ENCODE measurements at regions not wholly inside any gene's neighbourhood (a gene's known extent, or its start where the extent isn't known, plus 50 kb on each side); places are given as distances from the start of the nearest gene placed in this dataset.

DNA sequence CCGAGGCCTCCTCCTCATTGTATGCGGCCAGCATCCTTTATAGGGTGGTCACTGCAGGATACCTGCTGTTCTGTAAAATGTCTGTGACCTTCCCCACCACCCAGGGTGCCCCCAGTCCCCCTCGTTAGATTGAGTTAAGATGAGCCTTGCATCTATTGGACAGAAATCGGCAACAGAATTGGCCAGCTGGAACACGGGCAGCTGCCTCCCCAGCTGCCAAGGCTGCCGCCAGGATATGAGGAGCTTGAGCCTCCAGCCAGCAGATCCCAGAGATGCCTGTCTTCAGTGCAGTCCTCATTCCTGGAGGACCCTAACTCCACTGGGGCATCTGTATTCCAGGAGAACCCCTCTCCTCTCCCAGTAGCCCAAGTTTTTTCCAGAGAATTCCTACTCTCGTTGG is 463.0 kb downstream of the TSHZ3 start:
- no peak for ATAC-seq
- H3K36me3 ChIP-seq (ENCODE audit: low read depth): no peaks in the 10 kb centered on the region
- no peak overlapping the region for H3K4me3 ChIP-seq
- intact Hi-C loops (cut with DNase I, micrococcal nuclease): no loop called here
- H3K4me1 ChIP-seq (ENCODE audit: low read depth): no peaks in the 10 kb centered on the region
- no peak for DNase-seq
- TF ChIP-seq, protein P1, sequence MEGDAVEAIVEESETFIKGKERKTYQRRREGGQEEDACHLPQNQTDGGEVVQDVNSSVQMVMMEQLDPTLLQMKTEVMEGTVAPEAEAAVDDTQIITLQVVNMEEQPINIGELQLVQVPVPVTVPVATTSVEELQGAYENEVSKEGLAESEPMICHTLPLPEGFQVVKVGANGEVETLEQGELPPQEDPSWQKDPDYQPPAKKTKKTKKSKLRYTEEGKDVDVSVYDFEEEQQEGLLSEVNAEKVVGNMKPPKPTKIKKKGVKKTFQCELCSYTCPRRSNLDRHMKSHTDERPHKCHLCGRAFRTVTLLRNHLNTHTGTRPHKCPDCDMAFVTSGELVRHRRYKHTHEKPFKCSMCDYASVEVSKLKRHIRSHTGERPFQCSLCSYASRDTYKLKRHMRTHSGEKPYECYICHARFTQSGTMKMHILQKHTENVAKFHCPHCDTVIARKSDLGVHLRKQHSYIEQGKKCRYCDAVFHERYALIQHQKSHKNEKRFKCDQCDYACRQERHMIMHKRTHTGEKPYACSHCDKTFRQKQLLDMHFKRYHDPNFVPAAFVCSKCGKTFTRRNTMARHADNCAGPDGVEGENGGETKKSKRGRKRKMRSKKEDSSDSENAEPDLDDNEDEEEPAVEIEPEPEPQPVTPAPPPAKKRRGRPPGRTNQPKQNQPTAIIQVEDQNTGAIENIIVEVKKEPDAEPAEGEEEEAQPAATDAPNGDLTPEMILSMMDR (IDR thresholded peaks at IDR 0.05): no peak
- H3K9me3 ChIP-seq: no peaks in the 10 kb centered on the region

DNA sequence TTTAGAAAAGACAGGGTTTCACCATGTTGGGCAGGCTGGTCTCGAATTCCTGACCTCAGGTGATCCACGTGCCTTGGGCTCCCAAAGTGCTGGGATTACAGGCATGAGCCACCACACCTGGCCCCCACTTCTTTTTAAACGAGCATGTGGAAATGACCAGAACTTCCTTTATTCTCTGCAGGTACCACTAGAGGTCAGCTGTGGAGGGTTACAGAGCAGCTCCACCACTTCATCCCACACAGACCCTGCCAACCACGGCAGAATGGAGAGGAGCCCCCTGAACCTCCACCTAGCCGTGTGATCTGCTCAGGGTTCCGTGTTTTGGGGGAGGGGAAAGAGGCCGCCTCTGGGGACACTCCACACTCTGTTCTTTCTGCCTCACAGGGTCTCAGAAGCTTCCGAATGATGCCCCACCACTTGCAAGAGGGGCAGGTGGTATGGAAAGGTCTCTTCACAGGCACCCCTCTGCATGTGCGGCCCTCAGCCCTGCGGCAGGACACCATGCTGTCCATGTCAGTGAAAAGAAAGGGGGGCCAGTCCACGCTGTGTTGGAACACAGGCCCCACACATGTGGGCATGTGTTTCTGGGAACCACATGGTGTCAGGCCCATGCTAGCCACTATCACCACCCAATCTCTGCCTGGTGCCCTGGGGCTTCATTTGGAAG is 465.0 kb downstream of the TSHZ3 start:
- no peak for ATAC-seq
- no peak overlapping the region for H3K4me3 ChIP-seq
- intact Hi-C loops (cut with DNase I, micrococcal nuclease): no loop called here
- no peak for DNase-seq
- no peaks in the 10 kb centered on the region for H3K36me3 ChIP-seq (ENCODE audit: low read depth)
- H3K9me3 ChIP-seq: no peaks in the 10 kb centered on the region
- TF ChIP-seq, protein P1 (IDR thresholded peaks at IDR 0.05): no peak
- no peaks in the 10 kb centered on the region for H3K4me1 ChIP-seq (ENCODE audit: low read depth)

DNA sequence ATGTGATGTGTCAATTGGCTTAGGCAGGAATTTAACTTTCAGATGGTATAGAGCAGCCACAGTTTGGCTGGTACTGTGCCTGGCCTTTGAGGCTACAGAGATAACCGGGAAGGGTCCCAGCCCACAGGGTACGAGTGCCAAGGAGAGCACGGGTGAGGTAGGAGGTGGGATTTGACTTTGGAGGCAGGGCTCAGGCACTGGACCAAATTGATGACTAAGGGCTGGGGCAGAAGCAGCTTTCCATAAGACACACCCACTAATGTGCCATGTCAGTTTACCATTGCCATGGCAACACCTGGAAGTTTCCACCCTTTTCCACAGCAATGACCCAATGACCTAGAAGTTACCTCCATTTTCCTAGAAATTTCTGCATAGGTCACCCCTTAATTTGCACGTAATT is 466.2 kb downstream of the TSHZ3 start:
- no peaks in the 10 kb centered on the region for H3K36me3 ChIP-seq (ENCODE audit: low read depth)

DNA sequence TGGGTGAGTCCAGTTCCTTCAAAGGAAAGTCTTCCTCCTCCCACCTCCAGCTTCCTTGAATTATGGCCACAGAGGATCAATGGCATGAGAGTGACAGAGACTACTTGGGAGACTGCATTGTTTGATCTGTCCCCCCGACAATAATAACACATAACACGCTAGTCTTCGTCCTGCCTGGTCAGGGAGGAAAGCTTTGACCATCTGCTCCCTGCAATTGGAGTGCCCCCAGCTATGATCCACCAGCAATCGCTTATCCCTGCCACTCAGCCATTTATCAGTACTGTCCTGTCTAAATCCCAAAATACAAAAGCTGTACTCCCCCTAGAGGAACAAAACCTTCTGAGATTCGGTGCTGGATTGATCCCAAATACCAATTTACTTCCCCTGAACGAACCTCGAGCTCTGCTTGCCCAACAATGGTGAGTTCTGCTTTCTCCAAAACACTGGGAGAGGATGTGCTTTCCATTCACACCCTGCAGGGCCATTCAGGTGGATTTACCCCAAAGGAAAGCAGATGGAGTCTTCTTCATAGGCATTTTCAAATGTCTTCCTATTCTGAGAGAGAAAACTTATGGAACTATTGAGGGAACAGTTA is 466.7 kb downstream of the TSHZ3 start:
- no peaks in the 10 kb centered on the region for H3K36me3 ChIP-seq (ENCODE audit: low read depth)
- ATAC-seq (no peak), DNase-seq (no peak)
- H3K9me3 ChIP-seq: no peaks in the 10 kb centered on the region
- H3K4me1 ChIP-seq (ENCODE audit: low read depth): no peaks in the 10 kb centered on the region
- no peak overlapping the region for H3K4me3 ChIP-seq
- TF ChIP-seq, protein P1 (IDR thresholded peaks at IDR 0.05): no peak
- intact Hi-C loops (cut with DNase I, micrococcal nuclease): no loop called here

More for the DNA sequence above, 466.2 kb downstream of the TSHZ3 start:
- H3K9me3 ChIP-seq: no peaks in the 10 kb centered on the region
- no peak overlapping the region for H3K4me3 ChIP-seq
- intact Hi-C loops (cut with DNase I, micrococcal nuclease): no loop called here
- no peak for DNase-seq
- TF ChIP-seq, protein P1 (IDR thresholded peaks at IDR 0.05): no peak
- H3K4me1 ChIP-seq (ENCODE audit: low read depth): no peaks in the 10 kb centered on the region
- ATAC-seq: no peak

DNA sequence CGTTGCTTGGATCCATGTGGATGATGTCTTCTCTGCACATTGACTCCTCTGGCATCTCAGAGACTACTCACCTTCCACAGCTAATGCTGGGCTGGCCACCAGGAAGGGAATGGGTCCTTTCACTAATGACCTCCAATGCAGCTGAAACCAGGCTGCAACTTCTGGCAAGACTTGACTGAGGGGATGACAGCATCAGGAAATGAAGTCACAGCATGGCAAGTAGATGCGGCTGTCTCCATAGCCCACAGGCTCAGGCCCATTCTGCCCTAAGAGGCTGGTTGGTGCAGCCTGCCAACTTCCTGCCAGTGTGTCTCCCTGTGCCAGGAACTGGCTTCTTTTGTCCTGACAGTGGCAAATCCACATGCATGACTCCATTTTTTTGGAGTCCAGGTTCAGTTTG is 467.3 kb downstream of the TSHZ3 start:
- ATAC-seq (no peak), DNase-seq (no peak)
- no peaks in the 10 kb centered on the region for H3K9me3 ChIP-seq
- no peaks in the 10 kb centered on the region for H3K4me1 ChIP-seq (ENCODE audit: low read depth)
- H3K36me3 ChIP-seq (ENCODE audit: low read depth): no peaks in the 10 kb centered on the region
- TF ChIP-seq, protein P1 (IDR thresholded peaks at IDR 0.05): no peak
- no peak overlapping the region for H3K4me3 ChIP-seq
- intact Hi-C loops (cut with DNase I, micrococcal nuclease): no loop called here
